ENCODE measurements at regions not wholly inside any gene's neighbourhood (a gene's known extent, or its start where the extent isn't known, plus 50 kb on each side); places are given as distances from the start of the nearest gene placed in this dataset.
A peak's percentile ranks its signal among the peaks of the same experiment; 100 is the strongest.

DNA sequence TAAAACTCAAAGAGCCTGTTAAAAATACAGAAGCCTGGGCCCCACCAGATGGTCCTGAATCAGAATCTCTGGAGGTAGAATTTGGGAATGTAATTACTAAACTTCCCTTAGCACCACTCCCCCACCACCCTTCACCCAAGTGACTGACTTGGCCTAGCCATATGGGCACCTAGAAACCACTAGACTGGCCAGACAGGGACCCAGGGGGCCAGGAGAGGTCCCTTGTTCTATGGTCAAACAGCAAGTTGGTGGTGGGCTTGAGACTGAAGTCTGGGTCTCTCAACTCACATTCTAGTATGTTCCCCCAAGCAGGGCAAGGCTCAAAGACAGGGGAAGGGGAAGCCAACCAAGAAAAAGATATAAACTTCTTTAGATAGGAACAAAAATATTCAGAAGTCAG lies 301.5 kb upstream of the TLE3 start:
- DNase-seq (ENCODE audit: low read depth in 2 of 2), result no peak

DNA sequence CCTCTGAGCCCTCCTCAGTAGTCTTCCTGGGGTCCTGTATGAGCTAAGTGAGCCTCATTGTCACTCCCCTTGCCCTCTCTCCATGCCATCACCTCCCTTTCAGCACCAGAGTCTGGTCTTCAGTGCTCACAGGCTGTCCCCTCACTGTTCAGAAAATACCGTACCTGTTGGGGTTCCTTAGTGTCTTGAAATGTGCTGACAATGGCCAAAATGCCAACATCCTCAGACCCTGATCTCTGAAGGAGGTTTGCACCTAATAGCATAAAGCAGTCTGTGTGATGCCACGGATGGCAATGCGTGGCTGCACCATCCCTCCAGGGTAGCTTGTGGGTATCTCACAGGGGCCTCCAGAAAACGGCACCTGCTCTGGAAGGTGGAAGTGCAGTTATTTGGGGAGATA lies 301.0 kb upstream of the TLE3 start:
- DNase-seq (ENCODE audit: low read depth in 2 of 2), result no peak

GRCh38 chr15:70396807-70397206 lies 299.1 kb upstream of the TLE3 start:
- DNase-seq (ENCODE audit: low read depth in 2 of 2), result no peak

GRCh38 chr15:70395164-70395563 lies 297.4 kb upstream of the TLE3 start:
- DNase-seq (ENCODE audit: low read depth in 2 of 2), result no peak

GRCh38 chr15:70390723-70391122 lies 293.0 kb upstream of the TLE3 start:
- DNase-seq (ENCODE audit: low read depth in 2 of 2), result no peak

DNA sequence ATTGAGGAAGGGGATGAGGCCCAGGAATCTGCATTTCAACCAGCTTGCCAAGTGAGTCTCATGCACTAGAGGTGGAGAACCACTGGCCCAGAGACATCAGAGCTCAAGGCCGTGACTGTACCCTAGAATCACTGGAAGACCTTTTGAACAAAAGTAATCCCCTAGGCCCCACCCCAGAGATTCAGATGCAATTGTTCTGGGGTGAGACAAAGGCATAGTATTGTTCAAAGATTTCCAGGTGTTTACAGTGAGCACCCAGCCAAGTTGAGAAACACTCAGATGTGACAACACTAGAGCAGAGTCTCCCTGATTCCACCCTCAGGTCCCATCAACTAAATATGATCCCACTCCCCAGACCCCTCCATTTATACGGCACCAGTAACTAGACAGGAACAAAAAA lies 290.3 kb upstream of the TLE3 start:
- DNase-seq (ENCODE audit: low read depth in 2 of 2), result no peak

DNA sequence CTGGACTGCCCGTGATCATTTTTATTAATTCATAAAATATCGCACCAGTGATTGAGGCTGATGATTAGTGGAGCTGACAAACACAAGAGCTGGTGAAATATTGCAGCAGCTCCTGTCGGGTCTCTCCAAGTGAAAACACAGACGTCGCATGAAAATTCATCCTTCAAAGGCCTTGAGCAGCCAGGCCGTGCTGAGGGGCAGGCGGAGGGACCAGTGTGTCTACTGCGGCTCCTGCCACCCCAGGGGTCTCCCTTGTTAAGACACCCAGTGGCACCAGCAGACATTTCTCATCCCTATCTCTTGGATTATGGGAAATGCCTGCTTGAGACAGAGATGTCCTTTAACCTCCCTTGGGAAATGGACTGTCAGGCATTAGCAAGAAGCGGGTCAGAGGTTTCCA lies 289.4 kb upstream of the TLE3 start:
- no peak for DNase-seq (ENCODE audit: low read depth in 2 of 2)

DNA sequence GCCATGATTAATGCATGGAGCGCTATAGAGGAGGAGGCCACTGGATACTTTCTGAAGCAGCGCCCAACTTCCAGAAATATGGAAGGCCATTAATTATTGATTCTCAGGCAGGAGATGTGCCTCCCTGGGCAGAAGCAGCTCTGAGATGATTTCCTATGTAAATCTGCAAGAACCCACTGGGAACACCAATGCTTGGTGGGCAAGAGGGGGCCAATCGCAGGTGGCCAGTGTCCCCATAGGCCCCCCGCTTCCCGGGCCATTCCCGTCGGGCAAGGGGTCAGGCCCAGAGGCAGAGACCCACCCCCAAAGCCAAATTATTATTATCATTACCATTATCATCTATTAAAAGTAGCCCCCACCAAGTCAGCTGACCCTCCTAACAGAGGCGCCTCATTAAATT lies 288.0 kb upstream of the TLE3 start:
- no peak for DNase-seq (ENCODE audit: low read depth in 2 of 2)

- no peak for DNase-seq (ENCODE audit: low read depth in 2 of 2)
Observed at GRCh38 chr15:70385052-70385451, 287.3 kb upstream of the TLE3 start.

- DNase-seq (ENCODE audit: low read depth in 2 of 2), result no peak
Observed at GRCh38 chr15:70383856-70384255, 286.1 kb upstream of the TLE3 start.

DNA sequence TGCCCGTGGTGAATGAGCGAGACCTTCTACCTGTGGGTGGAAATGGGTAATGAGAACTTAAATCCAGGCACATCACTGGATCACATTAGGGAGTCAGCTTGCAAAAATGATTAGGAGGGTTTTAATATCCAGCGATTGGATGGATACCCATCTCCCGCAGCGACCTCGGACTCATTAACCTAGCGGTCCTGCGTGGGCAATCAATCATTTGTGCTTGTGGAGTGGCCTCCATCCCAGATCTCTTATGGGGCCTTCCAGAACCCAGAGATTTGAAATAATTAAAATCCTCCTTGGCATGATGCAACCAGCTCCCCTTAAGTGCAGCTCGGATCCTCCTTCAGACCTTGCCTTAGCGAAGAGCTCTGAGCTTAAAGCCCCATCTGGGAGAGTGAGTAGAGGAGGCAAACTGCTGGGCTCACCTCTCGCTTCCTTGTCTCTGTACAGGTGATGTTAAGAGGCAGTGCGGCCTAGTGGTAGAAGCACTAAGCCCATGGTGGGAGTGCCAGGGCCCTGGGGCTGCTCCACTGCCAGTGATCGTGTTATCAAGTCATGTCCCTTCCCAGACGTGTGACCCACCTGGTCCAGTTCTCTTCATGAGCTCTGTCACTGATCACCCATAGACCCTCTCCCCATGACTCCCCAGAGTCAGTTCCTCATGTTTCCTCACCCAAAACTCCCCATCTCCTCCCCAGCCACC lies 285.2 kb upstream of the TLE3 start:
- no peak for DNase-seq (ENCODE audit: low read depth in 2 of 2)

- DNase-seq (ENCODE audit: low read depth in 2 of 2), result no peak
Observed at GRCh38 chr15:70382009-70382749, 284.5 kb upstream of the TLE3 start.

DNA sequence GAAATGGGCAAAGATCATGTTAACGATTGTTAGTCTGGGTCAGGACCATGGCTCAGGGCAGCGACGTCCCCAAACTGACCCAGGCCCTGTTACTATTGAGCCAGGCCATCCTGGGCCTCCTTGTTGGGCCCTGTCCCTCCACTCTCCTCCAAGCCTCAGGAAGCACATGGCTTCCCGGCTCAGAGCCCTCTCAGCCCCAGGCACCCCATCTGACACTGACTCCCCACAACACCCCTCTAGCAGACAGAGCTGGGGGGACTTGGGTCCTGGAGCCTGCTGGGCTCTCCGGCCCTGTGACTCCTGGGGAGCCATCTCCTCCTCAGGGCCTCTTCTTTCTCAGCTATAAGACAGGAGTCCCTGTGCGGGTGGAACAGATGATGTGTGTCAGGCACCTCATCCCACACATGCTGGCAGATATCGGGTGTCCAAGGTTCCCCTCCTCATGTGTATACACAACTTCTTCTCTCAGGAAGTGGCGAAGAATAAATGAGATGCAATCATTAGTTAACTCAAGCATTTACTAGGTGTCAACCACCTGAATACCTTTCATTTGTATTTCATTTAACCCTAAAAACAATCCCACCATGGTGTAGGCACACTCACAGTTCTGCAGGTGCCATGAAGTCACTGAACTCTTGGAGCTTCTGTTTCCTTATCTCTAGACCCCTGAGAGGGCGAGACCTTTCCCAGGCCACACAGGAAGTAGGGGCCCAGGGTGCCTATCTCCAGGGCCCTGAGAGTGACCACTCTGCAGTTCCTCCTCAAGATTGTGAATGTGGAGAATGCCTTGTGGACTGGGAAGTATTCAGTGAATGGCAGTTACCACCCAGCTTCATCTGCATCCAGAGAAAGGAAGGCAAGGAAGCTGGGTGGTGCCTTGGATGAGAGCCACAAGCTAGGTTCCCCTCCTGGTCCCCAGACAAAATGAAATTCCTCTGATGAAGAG lies 282.5 kb upstream of the TLE3 start:
- DNase-seq (ENCODE audit: low read depth in 2 of 2), result no peak

GRCh38 chr15:70379134-70379533 lies 281.4 kb upstream of the TLE3 start:
- no peak for DNase-seq (ENCODE audit: low read depth in 2 of 2)

DNA sequence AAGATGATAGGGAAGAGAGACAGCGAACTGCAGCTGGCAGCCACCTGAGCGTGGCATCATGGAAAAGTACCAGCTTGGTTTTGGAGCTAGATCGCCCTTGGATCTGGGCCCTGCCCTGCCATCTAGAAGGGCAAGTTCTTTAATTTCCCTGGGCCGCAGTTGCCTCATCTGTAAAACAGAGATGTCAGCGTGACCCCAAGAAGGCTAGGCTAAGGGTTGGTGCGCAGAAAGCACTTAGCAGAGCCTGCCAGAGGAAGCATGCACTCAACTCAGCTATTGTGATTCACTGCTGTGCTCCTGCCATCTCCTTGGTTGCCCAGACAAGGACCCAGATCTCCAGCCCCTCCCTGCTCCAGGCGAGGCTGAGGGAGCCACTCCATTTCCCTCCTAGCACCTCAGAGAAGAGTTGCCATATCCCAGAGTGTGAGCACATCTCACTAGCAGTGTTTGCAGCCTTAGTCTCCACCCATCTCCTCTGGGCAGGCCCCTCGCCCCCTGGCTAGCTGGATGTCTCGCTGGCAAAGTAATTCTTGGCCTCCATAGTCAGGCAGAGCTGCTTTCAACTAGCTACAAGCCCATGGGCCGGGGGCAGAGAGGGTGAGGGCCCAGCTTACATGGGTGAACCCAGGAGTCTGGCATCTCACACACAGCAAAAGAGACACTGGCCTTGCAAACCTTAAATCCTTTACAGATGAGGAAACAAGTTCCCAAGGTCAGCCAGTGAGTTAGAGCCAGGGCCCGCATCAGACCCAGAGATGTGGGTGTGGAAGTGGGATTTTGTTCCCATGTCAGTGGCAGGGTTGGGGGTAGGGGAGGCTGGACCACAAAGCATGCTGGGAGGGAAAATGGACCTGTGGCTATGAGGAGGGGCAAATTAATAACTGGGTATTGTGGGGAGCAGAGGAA lies 280.7 kb upstream of the TLE3 start:
- no peak for DNase-seq (ENCODE audit: low read depth in 2 of 2)

DNA sequence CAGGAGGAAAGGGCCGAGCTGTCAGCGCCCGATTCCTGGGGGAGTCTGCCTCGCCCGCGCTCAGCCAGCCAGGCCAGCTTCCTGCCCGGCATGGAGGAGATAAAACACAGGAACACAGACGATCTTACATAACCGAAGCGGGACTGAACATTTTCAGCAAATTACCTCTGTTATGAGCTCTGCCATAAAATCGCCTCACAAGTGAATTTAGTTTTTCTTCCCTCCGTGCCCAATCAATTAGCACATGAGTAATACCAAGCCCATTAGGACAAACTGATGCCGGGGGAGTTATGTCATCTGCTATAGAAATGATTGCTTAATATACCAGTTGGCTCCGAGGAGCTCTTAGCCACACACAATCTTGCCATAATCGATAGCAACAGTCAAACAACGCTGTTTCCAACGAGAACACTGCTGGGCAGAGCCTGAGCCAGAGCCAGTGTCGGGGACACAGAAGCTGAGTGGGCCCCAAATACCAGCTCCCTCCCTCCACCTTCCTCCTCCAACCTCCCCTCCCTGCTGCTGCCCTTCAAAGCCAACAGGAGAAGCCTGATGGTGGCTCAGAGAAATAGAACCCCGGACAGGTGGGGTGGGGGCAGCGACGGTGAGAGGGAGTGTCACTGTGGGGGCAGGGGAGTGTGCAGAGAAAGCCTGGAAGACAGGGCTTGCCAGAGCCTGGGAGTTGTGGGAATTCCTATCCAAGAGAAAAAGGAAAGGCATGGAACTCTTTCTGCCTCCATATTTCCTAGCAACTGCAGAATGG lies 279.4 kb upstream of the TLE3 start:
- peak; percentile 24 to 37 for DNase-seq (ENCODE audit: low read depth in 2 of 2)

GRCh38 chr15:70376031-70376928 lies 278.6 kb upstream of the TLE3 start:
- no peak for DNase-seq (ENCODE audit: low read depth in 2 of 2)

DNA sequence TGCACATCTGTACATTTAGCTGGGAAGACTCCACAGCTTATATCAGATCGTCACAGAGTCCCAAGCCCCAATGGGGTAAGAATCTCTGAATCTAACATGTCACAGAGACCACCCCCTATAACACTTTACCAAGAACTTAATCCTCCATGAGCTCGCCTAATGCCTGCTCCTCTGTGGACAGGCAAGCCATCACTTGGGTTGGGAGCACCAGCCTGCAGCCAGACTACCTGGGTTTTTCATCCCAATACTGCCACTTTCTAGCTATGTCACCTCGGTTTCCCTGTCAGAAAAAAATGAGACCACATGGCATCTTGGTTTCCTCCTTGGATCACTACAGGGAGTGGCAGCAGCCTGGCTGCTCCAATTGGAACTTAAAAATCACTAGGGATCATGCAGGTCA lies 277.9 kb upstream of the TLE3 start:
- no peak for DNase-seq (ENCODE audit: low read depth in 2 of 2)

DNA sequence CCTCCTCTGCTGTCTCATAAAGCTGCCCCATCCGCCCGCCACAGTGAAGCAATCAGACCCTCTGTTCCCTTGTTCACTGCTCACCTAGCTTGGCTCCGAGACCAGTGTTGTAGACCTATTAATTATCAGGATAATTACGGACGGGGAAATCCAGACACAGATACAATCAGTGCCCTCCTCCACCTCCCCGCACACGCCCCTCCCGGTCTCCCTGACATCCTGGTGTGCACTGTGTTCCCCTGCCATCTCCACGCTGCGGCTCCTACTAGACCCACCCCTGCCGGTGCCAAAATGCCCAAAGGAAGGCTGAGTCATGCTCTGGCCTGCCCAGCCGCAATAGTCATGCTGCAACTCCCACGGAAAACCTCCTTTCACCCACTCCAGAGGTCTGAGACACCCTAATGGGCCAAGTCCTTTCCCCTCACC lies 277.3 kb upstream of the TLE3 start:
- DNase-seq (ENCODE audit: low read depth in 2 of 2), result no peak

DNA sequence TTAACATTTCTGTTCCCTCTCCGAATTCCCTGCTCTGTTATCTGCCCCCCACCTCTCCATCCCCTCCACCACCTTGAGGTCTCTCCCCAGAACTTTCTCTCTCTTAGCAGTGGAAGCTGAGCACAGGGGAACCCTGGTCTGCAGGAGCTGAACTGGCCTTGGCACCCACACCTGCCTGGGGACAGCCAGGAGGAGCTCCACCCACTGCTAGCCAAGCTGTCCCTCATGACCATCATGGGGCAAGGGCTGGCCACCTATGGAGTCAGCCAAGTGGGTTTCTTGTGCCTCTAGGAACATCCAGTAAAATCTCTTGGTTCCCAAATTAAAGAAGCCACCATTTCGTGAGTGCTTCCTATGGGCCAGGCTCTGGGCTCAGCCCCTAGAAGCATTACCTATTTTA lies 276.4 kb upstream of the TLE3 start:
- no peak for DNase-seq (ENCODE audit: low read depth in 2 of 2)

Data from fibroblast of skin of left biceps (primary cell).